GM18907 (cell line): ENCODE measurements at regions not wholly inside any gene's neighbourhood (a gene's known extent, or its start where the extent isn't known, plus 50 kb on each side); places are given as distances from the start of the nearest gene placed in this dataset.
A peak's percentile ranks its signal among the peaks of the same experiment; 100 is the strongest.

ENCODE experiments used
- ATAC-seq: cut with Tn5 transposase; IDR thresholded peaks from one replicate; pipeline ENCODE4 v1.9.1; 2021; ENCODE audit warnings: mild to moderate bottlenecking, moderate library complexity; ENCODE audit not compliant: unreplicated experiment

- no peak for ATAC-seq
These were observed 150.9 kb downstream of the TM9SF2 start for GRCh38 chr13:99652141-99652540.

GRCh38 chr13:99651016-99651415, 149.7 kb downstream of the TM9SF2 start:
- ATAC-seq = no peak

- ATAC-seq = no peak
These were observed 149.1 kb downstream of the TM9SF2 start for GRCh38 chr13:99650410-99650809.

GRCh38 chr13:99648927-99649326, 147.7 kb downstream of the TM9SF2 start:
- ATAC-seq = no peak

- no peak for ATAC-seq
These were observed 146.9 kb downstream of the TM9SF2 start for GRCh38 chr13:99648066-99648665.

- ATAC-seq = no peak
These were observed 146.3 kb downstream of the TM9SF2 start for GRCh38 chr13:99647596-99647985.

- ATAC-seq = no peak
These were observed 145.8 kb downstream of the TM9SF2 start for GRCh38 chr13:99646866-99647595.

- no peak for ATAC-seq
These were observed 141.6 kb downstream of the TM9SF2 start for GRCh38 chr13:99642841-99643240.

- ATAC-seq = no peak
These were observed 140.7 kb downstream of the TM9SF2 start for GRCh38 chr13:99642006-99642405.

GRCh38 chr13:99640260-99640659, 139.0 kb downstream of the TM9SF2 start:
- ATAC-seq = no peak

GRCh38 chr13:99639126-99639525, 137.9 kb downstream of the TM9SF2 start:
- no peak for ATAC-seq

GRCh38 chr13:99636728-99637353, 135.6 kb downstream of the TM9SF2 start:
- peak; percentile 78 for ATAC-seq

- ATAC-seq = no peak
These were observed 135.0 kb downstream of the TM9SF2 start for GRCh38 chr13:99636306-99636705.

GRCh38 chr13:99634672-99635071, 133.4 kb downstream of the TM9SF2 start:
- ATAC-seq = no peak

GRCh38 chr13:99630269-99630898, 129.1 kb downstream of the TM9SF2 start:
- ATAC-seq = no peak

GRCh38 chr13:99629641-99630040, 128.4 kb downstream of the TM9SF2 start:
- no peak for ATAC-seq

GRCh38 chr13:99628442-99628841, 127.2 kb downstream of the TM9SF2 start:
- ATAC-seq = no peak

GRCh38 chr13:99626461-99627082, 125.3 kb downstream of the TM9SF2 start:
- no peak for ATAC-seq

- no peak for ATAC-seq
These were observed 123.8 kb downstream of the TM9SF2 start for GRCh38 chr13:99624936-99625540.

GRCh38 chr13:99620806-99621205, 119.5 kb downstream of the TM9SF2 start:
- no peak for ATAC-seq

GRCh38 chr13:99619207-99619606, 117.9 kb downstream of the TM9SF2 start:
- ATAC-seq = no peak
